WTC11 (cell line): ENCODE measurements at regions not wholly inside any gene's neighbourhood (a gene's known extent, or its start where the extent isn't known, plus 50 kb on each side); places are given as distances from the start of the nearest gene placed in this dataset.

Experiments
- ATAC-seq: fragments of 200-7000 bp; cut with Tn5 transposase; 2 replicates; pipeline ENCODE4 v1.10.0; 2021; ENCODE audit warnings: mild to moderate bottlenecking, moderate library complexity
- CTCF ChIA-PET: fragments of 300-600 bp; sonication (Branson Sonifier 250); formaldehyde crosslinking; loops from one replicate; lab custom pipeline; 2021; ENCODE audit warnings: antibody characterized with exemption; lab: Charles Lee
- POLR2A ChIA-PET: fragments of 350-600 bp; sonication (Branson Sonifier 250); formaldehyde crosslinking; loops from one replicate; lab custom pipeline; 2021; ENCODE audit warnings: antibody characterized with exemption; lab: Charles Lee
- DNase-seq: peaks from one replicate; pipeline ENCODE4 v3.0.0; 2021; ENCODE audit warnings: low spot score
- H3K27ac Mint-ChIP-seq: 2 replicates; pipeline ENCODE4 v1.8.0; 2021; ENCODE audit warnings: mixed read lengths
- H3K27me3 Mint-ChIP-seq: 2 replicates; pipeline ENCODE4 v1.8.0; 2021; ENCODE audit warnings: low read depth, mild to moderate bottlenecking, moderate library complexity, mixed read lengths
- H3K36me3 Mint-ChIP-seq: 2 replicates; pipeline ENCODE4 v1.8.0; 2021; ENCODE audit warnings: mixed read lengths
- H3K4me1 Mint-ChIP-seq: 2 replicates; pipeline ENCODE4 v1.8.0; 2022; ENCODE audit warnings: mixed read lengths
- H3K4me3 Mint-ChIP-seq: 2 replicates; pipeline ENCODE4 v1.8.0; 2021; ENCODE audit warnings: mild to moderate bottlenecking, moderate library complexity, mixed read lengths
- H3K9me3 Mint-ChIP-seq: 2 replicates; pipeline ENCODE4 v1.8.0; 2021; ENCODE audit warnings: mixed read lengths
- ESRRA ChIP-seq: sonication (generic); formaldehyde crosslinking; IDR thresholded peaks from 2 replicates; pipeline ENCODE4 v1.8.1; 2022; ENCODE audit warnings: mild to moderate bottlenecking, missing genetic modification reagents, borderline replicate concordance
- ETV6 ChIP-seq: sonication (generic); formaldehyde crosslinking; IDR thresholded peaks from 2 replicates; pipeline ENCODE4 v1.8.1; 2022; ENCODE audit warnings: mild to moderate bottlenecking, missing genetic modification reagents
- FOXP1 ChIP-seq: sonication (generic); formaldehyde crosslinking; IDR thresholded peaks from 2 replicates; pipeline ENCODE4 v1.8.0; 2022; ENCODE audit warnings: missing genetic modification reagents, mild to moderate bottlenecking, moderate library complexity, borderline replicate concordance
- GTF2I ChIP-seq: fragments of 250-450 bp; sonication (Bioruptor Pico); conservative IDR thresholded peaks from 2 replicates; pipeline ENCODE4 v1.4.0; 2021; ENCODE audit warnings: mild to moderate bottlenecking
- IRF2 ChIP-seq: sonication (generic); formaldehyde crosslinking; IDR thresholded peaks from 2 replicates; pipeline ENCODE4 v1.8.0; 2022; ENCODE audit warnings: low read depth, missing genetic modification reagents, borderline replicate concordance
- MYBL2 ChIP-seq: sonication (generic); formaldehyde crosslinking; IDR thresholded peaks from 2 replicates; pipeline ENCODE4 v1.8.1; 2023; ENCODE audit warnings: mild to moderate bottlenecking, moderate library complexity, missing genetic modification reagents
- NFATC4 ChIP-seq: fragments of 250-450 bp; sonication (Bioruptor Pico); IDR thresholded peaks from 2 replicates; pipeline ENCODE4 v1.9.0; 2021; ENCODE audit warnings: mild to moderate bottlenecking
- NR2C2 ChIP-seq: sonication (generic); formaldehyde crosslinking; IDR thresholded peaks from 2 replicates; pipeline ENCODE4 v1.8.0; 2022; ENCODE audit warnings: mild to moderate bottlenecking, missing genetic modification reagents
- RELA ChIP-seq: sonication (generic); formaldehyde crosslinking; IDR thresholded peaks from 2 replicates; pipeline ENCODE4 v1.8.1; 2022; ENCODE audit warnings: missing genetic modification reagents, mild to moderate bottlenecking, borderline replicate concordance
- TEAD4 ChIP-seq: sonication (generic); formaldehyde crosslinking; IDR thresholded peaks from 2 replicates; pipeline ENCODE4 v1.8.0; 2022; ENCODE audit warnings: mild to moderate bottlenecking, missing genetic modification reagents
- TP53 ChIP-seq: sonication (generic); formaldehyde crosslinking; IDR thresholded peaks from 2 replicates; pipeline ENCODE4 v1.8.1; 2023; ENCODE audit warnings: mild to moderate bottlenecking, missing genetic modification reagents
- ZNF219 ChIP-seq: sonication (generic); formaldehyde crosslinking; IDR thresholded peaks from 2 replicates; pipeline ENCODE4 v1.8.0; 2023; ENCODE audit warnings: missing genetic modification reagents, mild to moderate bottlenecking, borderline replicate concordance
- ZNF423 ChIP-seq: fragments of 250-450 bp; sonication (Bioruptor Pico); IDR thresholded peaks from 2 replicates; pipeline ENCODE4 v2.1.2; 2022; ENCODE audit warnings: mild to moderate bottlenecking, moderate library complexity
- TF ChIP-seq, protein P1 (sequence below): sonication (generic); formaldehyde crosslinking; IDR thresholded peaks from 2 replicates; pipeline ENCODE4 v1.8.1; 2022; ENCODE audit warnings: mild to moderate bottlenecking, moderate library complexity, missing genetic modification reagents
- TF ChIP-seq, protein P2 (sequence below): sonication (generic); formaldehyde crosslinking; IDR thresholded peaks from 2 replicates; pipeline ENCODE4 v1.8.0; 2022; ENCODE audit warnings: missing genetic modification reagents
- TF ChIP-seq, protein P3 (sequence below): sonication (generic); formaldehyde crosslinking; IDR thresholded peaks from 2 replicates; pipeline ENCODE4 v1.8.1; 2022; ENCODE audit warnings: mild to moderate bottlenecking, missing genetic modification reagents, moderate library complexity, borderline replicate concordance
- TF ChIP-seq, protein P4 (sequence below): sonication (generic); formaldehyde crosslinking; IDR thresholded peaks from 2 replicates; pipeline ENCODE4 v1.8.1; 2023; ENCODE audit warnings: mild to moderate bottlenecking, missing genetic modification reagents, moderate library complexity
- TF ChIP-seq, protein P5 (sequence below): sonication (generic); formaldehyde crosslinking; IDR thresholded peaks from 2 replicates; pipeline ENCODE4 v1.8.1; 2023; ENCODE audit warnings: mild to moderate bottlenecking, missing genetic modification reagents
- TF ChIP-seq, protein P6 (sequence below): sonication (generic); formaldehyde crosslinking; IDR thresholded peaks from 2 replicates; pipeline ENCODE4 v1.8.1; 2022; ENCODE audit warnings: missing genetic modification reagents, borderline replicate concordance
- TF ChIP-seq, protein P7 (sequence below): sonication (generic); formaldehyde crosslinking; IDR thresholded peaks from 2 replicates; pipeline ENCODE4 v1.8.1; 2023; ENCODE audit warnings: mild to moderate bottlenecking, moderate library complexity, missing genetic modification reagents

DNA sequence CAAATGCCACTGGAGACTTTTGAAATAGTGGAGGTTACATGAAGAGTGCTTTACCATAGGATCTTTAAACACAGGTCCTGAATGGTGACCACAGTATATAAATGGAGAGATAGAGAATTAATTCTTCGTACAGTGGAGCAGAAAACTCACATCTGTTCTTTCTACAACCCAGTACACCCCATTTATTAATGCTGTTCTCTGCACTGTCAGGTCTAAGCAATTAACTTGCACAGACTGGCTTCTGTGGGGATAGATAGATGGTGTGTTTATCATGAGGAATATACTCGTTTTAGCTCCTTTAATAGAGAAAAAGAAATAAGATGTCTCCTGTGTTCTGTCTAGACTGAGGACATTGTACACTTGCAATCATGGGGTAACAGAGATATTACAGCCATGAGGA is 494.3 kb downstream of the TRHDE start:
- Mint-ChIP-seq H3K4me3 (no peak overlapping the region), H3K27ac (no peak overlapping the region), H3K9me3 (peaks cover 19% of the 10 kb centered on the region), H3K4me1 (no peaks in the 10 kb centered on the region), H3K27me3 (no peaks in the 10 kb centered on the region), H3K36me3 (no peaks in the 10 kb centered on the region)
- ChIA-PET POLR2A (no interaction called here), CTCF (no interaction called here)
- TF ChIP-seq ESRRA (no peak), FOXP1 (no peak), TP53 (no peak), ETV6 (CRISPR knock-in tag) (no peak), ZNF423 (CRISPR knock-in tag) (no peak), MYBL2 (CRISPR knock-in tag) (no peak), ZNF219 (CRISPR knock-in tag) (no peak), TEAD4 (no peak), IRF2 (CRISPR knock-in tag) (no peak), GTF2I (CRISPR knock-in tag) (no peak), RELA (CRISPR knock-in tag) (no peak), NFATC4 (CRISPR knock-in tag) (no peak), NR2C2 (no peak)
- TF ChIP-seq, protein P1, sequence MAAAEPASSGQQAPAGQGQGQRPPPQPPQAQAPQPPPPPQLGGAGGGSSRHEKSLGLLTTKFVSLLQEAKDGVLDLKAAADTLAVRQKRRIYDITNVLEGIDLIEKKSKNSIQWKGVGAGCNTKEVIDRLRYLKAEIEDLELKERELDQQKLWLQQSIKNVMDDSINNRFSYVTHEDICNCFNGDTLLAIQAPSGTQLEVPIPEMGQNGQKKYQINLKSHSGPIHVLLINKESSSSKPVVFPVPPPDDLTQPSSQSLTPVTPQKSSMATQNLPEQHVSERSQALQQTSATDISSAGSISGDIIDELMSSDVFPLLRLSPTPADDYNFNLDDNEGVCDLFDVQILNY (CRISPR knock-in tag) = no peak
- TF ChIP-seq, protein P2, sequence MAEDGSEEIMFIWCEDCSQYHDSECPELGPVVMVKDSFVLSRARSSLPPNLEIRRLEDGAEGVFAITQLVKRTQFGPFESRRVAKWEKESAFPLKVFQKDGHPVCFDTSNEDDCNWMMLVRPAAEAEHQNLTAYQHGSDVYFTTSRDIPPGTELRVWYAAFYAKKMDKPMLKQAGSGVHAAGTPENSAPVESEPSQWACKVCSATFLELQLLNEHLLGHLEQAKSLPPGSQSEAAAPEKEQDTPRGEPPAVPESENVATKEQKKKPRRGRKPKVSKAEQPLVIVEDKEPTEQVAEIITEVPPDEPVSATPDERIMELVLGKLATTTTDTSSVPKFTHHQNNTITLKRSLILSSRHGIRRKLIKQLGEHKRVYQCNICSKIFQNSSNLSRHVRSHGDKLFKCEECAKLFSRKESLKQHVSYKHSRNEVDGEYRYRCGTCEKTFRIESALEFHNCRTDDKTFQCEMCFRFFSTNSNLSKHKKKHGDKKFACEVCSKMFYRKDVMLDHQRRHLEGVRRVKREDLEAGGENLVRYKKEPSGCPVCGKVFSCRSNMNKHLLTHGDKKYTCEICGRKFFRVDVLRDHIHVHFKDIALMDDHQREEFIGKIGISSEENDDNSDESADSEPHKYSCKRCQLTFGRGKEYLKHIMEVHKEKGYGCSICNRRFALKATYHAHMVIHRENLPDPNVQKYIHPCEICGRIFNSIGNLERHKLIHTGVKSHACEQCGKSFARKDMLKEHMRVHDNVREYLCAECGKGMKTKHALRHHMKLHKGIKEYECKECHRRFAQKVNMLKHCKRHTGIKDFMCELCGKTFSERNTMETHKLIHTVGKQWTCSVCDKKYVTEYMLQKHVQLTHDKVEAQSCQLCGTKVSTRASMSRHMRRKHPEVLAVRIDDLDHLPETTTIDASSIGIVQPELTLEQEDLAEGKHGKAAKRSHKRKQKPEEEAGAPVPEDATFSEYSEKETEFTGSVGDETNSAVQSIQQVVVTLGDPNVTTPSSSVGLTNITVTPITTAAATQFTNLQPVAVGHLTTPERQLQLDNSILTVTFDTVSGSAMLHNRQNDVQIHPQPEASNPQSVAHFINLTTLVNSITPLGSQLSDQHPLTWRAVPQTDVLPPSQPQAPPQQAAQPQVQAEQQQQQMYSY (CRISPR knock-in tag) = no peak
- TF ChIP-seq, protein P3, sequence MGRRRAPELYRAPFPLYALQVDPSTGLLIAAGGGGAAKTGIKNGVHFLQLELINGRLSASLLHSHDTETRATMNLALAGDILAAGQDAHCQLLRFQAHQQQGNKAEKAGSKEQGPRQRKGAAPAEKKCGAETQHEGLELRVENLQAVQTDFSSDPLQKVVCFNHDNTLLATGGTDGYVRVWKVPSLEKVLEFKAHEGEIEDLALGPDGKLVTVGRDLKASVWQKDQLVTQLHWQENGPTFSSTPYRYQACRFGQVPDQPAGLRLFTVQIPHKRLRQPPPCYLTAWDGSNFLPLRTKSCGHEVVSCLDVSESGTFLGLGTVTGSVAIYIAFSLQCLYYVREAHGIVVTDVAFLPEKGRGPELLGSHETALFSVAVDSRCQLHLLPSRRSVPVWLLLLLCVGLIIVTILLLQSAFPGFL = no peak
- TF ChIP-seq, protein P4, sequence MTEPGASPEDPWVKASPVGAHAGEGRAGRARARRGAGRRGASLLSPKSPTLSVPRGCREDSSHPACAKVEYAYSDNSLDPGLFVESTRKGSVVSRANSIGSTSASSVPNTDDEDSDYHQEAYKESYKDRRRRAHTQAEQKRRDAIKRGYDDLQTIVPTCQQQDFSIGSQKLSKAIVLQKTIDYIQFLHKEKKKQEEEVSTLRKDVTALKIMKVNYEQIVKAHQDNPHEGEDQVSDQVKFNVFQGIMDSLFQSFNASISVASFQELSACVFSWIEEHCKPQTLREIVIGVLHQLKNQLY (CRISPR knock-in tag) = no peak
- TF ChIP-seq, protein P5, sequence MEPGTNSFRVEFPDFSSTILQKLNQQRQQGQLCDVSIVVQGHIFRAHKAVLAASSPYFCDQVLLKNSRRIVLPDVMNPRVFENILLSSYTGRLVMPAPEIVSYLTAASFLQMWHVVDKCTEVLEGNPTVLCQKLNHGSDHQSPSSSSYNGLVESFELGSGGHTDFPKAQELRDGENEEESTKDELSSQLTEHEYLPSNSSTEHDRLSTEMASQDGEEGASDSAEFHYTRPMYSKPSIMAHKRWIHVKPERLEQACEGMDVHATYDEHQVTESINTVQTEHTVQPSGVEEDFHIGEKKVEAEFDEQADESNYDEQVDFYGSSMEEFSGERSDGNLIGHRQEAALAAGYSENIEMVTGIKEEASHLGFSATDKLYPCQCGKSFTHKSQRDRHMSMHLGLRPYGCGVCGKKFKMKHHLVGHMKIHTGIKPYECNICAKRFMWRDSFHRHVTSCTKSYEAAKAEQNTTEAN (CRISPR knock-in tag) = no peak
- TF ChIP-seq, protein P6, sequence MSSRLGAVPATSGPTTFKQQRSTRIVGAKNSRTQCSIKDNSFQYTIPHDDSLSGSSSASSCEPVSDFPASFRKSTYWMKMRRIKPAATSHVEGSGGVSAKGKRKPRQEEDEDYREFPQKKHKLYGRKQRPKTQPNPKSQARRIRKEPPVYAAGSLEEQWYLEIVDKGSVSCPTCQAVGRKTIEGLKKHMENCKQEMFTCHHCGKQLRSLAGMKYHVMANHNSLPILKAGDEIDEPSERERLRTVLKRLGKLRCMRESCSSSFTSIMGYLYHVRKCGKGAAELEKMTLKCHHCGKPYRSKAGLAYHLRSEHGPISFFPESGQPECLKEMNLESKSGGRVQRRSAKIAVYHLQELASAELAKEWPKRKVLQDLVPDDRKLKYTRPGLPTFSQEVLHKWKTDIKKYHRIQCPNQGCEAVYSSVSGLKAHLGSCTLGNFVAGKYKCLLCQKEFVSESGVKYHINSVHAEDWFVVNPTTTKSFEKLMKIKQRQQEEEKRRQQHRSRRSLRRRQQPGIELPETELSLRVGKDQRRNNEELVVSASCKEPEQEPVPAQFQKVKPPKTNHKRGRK = no peak
- TF ChIP-seq, protein P7, sequence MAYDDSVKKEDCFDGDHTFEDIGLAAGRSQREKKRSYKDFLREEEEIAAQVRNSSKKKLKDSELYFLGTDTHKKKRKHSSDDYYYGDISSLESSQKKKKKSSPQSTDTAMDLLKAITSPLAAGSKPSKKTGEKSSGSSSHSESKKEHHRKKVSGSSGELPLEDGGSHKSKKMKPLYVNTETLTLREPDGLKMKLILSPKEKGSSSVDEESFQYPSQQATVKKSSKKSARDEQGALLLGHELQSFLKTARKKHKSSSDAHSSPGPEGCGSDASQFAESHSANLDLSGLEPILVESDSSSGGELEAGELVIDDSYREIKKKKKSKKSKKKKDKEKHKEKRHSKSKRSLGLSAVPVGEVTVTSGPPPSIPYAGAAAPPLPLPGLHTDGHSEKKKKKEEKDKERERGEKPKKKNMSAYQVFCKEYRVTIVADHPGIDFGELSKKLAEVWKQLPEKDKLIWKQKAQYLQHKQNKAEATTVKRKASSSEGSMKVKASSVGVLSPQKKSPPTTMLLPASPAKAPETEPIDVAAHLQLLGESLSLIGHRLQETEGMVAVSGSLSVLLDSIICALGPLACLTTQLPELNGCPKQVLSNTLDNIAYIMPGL (CRISPR knock-in tag) = no peak
- DNase-seq (no peak), ATAC-seq (no peak)
